Left hindlimb (tissue), 1 donor: ENCODE measurements at regions not wholly inside any gene's neighbourhood (a gene's known extent, or its start where the extent isn't known, plus 50 kb on each side); places are given as distances from the start of the nearest gene placed in this dataset.
"Not testable (repeated sequence)": the region's sequence is repeated elsewhere in the genome, so short reads cannot be mapped to it uniquely, and the experiment has no call there.

Experiments used
- DNase-seq: peaks from one replicate; pipeline ENCODE4 v3.0.0-alpha.2; 2018

DNA sequence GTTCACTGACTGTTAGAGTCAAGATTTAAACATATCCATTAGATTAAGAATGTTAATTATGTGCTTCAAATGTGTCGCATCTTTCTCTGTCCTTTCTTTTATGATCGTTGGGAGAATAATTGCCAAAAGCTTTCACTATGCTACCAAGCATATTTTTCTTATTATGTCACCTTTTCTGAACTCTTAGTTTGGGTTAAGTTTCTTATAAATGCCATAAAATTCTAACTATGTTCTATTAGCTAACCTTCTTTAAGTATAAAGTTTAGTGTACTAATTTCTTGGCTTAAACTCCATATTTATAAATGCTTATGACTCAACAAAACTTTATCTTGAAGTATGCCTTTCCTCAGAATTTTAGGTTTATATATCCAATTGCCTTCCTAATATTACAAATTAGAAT lies 1759.4 kb downstream of the PCDH9 start:
- no peak for DNase-seq

DNA sequence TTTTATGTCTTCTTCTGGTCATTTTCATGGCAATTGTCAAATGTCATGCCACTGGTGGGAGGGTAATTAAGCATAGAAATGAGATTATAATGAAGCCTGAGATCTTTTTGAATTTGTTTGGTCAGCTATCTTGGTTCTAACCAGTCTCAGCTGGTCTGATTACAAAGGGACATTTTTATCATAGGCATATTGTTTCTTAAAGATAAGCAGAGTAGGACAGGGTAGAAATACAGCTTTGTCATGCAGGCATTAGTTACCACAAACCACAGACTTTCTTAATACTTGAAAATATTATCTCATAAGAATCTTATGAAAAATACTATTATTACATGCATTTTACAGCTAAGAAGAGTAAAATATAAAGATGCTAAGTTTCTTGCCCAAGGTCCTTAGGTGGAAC lies 1761.5 kb downstream of the PCDH9 start:
- no peak for DNase-seq

DNA sequence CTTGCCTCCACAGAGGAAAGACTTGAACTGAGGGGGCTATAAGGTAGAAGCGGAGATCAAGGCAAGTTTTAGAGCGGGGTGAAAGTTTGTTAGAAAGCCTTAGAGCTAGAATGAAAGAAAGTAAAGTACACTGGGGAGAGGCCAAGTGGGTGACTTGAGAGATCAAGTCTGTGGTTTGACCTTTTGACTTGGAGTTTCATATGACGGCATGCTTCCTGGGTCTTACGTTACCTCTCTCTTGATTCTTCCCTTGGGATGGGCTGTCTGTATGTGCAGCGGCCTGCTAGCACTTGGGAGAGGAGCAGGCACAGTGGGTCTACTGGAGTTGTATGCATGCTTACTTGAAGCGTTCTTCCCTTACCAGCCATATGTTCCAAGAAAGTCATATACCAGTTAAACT lies 1768.5 kb downstream of the PCDH9 start:
- DNase-seq: no peak

DNA sequence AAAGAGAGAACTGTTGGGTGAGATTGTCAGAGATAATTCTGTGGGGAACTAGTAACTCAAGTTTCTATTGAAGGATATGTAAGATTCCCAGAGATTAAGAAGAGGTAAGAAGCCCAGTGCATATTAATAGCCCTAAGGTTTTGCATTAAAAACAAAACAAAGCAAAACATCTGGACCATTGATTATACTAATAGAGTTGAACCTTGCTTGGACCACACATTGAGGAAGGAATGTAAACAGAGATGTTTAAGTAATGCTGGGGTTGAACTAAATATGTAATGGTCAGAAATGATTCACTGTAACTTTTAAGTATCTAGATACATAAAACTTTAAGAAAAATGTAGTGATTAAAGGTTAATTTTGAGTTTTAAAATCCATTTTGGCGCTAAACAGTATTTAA lies 1770.0 kb downstream of the PCDH9 start:
- DNase-seq: no peak

DNA sequence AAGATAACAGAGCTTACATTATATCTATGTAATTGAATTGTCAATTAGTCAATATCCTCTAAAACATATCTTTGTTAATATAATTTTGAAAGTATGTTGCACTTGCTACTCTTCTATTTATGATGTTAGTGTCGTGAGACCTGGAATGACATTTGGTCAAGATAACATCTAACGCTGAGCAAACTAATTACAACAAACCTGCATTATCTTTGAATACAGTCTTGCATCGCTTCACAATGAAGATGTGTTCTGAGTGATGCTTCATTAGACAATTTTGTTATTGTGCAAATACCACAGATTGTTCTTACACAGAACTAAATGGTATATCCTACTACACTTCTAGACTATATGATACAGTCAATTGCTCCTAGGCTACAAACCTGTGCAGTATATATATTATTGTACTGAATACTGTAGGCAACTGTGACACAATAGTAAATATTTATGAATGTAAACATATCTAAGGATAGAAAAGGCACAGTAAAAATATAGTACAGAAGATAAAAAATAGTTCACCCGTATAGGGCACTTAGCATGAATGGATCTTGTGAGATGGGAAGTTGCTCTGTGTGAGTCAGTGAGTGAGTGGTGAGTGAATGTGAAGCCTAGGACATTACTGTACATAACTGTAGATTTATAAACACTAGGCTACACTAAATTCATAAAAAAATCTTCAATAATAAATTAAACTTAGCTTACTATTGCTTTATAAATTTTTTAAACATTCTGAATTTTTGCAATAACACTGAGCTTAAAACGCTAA lies 1773.8 kb downstream of the PCDH9 start:
- DNase-seq: no peak

DNA sequence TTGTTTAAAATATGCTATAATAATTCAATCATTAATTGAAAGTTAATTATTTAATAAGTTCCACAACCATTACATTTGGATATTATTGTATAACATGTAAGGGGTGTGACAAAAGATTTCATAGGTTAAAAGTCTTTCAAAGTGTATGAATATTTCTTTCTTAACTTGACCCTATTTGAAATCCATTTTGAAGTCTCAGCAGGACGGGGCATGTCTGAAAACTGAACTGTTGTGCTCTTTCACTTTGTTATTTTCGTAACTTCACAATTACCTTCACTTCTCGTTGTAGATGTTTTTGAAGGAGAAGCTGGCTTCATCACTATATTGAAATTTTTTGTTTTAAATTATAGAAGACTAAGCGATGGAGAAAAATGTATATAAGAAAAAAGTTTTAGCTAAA lies 1775.7 kb downstream of the PCDH9 start:
- no peak for DNase-seq

DNA sequence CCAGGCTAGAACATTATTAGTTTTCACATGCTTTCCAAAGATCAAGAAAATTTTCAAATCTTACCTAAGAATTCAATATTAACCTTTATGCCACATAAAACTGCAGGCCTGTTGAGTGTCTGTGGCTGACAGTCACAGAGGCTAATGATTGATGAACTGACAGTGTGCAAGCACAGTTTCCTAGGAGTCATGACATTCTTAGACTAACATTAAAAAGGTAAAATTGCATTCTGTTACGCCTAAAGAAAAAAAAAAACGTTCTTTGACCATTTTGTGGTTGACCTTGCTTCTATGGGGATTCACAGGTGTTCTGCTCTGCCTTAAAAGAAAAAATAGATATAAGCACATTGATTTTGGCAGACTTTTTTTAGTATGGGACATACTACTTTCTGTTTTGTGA lies 1776.2 kb downstream of the PCDH9 start:
- no peak for DNase-seq

DNA sequence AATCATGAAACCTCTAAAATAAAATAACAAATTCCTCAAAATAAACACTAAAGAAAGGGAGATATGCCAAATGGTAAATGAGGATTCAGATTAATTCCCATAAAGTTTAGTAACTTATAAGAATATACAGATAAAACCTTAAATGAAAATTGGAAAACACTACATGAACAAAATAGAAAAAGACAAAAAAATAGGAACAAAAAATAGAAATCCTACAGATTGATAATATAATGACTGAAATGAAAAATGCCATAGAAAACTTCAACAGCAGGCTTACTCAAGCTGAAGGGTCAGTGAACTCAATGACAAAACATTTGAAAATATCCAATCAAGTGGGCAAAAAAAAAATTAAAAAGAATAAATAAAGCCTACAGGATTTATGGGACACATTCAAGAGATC lies 1784.8 kb downstream of the PCDH9 start:
- DNase-seq: no peak

DNA sequence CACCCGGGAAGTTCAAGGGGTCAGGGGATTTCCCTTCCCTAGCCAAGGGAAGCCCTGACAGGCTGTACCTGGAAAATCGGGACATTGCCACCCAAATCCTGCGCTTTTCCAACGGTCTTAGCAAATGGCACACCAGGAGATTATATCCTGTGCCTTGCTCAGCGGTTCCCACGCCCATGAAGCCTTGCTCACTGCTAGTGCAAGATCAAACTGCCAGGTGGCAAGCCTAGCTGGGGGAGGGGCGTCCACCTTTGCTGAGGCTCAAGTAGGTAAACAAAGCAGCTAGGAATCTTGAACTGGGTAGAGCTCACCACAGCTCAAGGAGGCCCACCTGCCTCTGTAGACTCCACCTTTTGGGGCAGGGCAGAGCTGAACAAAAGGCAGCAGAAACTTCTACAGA lies 1794.5 kb downstream of the PCDH9 start:
- no peak for DNase-seq

DNA sequence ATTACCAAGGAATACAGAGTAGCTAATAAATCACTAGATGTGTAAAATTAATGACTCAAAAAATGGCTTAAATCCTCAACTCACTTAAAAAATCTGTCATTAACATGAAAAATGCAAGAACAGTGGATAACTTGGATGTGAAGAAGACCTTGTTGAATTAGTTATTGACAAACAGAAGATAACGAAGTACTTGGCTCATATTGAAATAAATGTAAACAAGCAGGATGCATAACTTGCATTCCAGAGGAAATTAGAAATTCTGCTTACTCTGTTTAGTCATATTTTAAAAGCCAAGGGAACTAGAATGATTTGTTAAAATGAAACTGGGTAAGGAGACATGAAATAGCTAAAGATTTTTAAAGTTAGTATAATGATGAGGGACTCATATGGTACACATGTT lies 1812.2 kb downstream of the PCDH9 start:
- DNase-seq: no peak

DNA sequence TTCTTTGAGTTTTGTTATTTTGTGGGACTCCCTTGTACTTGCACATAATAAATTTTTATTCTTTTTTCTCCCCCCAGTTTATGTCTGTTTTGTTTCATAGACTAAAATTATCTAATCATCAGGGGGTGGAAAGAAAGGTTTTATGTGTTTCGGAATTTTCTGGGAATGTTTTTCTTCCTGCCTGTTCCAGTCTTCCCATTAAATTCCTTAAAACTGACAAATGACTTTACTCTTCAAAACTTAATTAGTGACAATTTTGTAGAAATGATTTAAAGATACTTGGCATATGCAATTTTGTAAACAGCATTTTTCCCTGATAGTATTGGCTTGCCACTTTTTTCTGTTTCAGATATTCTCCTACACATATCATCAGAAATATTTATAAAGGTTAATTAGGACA lies 1813.4 kb downstream of the PCDH9 start:
- no peak for DNase-seq

DNA sequence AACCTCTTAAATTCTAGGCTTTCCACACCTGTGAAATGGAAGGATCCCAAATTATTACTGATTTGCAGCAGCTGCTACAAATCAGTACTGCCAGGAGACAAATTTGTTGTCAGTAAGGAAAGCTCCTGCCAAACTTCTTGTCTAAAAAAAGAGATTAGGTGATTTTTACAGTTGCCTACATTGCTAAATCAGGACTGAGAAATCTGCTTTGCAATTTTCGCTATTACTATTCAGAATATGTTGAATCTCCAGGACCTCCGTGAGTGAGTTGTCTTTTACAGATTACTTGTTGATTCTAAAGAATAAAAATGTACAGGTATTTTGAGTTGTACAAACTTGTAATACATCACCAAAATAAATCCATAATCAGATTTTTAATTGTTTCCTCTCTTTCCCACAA lies 1815.9 kb downstream of the PCDH9 start:
- DNase-seq: no peak

DNA sequence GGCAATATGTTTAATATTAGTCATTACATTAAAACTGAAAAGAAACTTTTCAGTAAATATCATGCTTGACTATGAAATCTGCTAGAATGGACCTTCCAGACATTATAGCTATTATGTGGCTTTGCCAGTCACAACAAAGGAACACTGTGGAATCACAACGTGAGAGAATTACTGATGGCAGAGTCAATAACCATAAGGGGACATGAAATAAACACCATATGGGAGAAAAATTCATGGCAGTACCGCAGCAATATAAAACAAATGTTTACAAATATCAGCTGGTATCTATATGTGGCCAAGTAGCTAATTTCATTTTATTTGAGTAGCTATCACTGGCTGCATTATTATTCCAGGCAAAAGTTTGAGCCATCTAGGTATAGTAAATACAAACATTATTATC lies 1818.6 kb downstream of the PCDH9 start:
- DNase-seq: no peak

DNA sequence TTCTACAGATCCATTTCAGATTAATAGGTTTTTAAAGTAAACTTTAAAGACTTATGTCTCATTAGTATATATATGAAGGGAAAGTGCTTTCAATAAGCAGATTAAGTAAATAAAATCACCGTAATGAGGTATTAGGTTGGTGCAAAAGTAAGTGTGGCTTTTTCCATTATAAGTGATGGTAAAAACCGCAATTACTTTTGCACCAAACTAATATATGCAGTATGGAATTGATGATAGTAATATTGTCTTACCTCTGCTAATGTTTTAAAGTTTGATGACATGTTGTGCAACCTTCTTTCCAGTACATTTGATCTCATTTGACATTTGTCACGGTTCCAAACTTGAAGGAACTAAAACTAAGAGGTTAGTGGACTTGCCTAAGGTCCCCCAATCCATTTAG lies 1819.3 kb downstream of the PCDH9 start:
- DNase-seq: no peak

DNA sequence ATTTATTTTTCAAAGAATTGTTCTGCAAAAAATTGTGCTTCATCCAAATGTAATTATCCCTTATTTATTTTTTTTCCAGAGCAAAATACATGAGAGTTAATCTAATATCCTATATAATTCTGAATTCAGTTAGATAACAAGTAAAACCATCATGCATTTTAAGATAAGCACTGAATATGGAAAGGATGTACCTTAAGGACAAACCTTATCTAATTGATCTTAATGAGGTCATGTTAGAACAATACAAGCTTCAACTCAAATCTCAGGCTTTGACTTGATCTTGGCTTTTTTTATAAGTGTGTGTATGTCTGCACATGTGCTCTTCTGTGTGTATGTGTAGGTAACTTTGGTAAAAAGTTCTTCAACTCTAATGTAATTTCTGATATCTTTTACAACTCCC lies 1828.8 kb downstream of the PCDH9 start:
- DNase-seq: no peak

DNA sequence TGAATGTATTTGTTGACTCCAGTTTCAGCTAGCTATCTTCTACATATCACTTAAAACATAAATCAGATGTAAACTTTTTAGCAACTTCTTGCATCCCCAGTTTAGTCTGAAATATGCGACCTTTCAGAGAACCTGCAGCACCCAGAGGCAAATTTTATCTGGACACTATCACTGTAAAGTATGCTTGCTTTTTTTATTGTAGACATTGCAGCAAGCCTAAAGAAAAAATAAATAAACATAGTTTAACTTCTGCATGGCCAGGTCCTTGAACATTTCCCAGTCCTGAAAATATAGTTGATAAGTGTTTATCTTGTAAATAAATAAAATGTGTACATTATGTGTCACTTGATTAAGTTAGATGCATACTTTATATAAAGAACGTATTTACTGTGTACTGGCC lies 1829.4 kb downstream of the PCDH9 start:
- DNase-seq: no peak

DNA sequence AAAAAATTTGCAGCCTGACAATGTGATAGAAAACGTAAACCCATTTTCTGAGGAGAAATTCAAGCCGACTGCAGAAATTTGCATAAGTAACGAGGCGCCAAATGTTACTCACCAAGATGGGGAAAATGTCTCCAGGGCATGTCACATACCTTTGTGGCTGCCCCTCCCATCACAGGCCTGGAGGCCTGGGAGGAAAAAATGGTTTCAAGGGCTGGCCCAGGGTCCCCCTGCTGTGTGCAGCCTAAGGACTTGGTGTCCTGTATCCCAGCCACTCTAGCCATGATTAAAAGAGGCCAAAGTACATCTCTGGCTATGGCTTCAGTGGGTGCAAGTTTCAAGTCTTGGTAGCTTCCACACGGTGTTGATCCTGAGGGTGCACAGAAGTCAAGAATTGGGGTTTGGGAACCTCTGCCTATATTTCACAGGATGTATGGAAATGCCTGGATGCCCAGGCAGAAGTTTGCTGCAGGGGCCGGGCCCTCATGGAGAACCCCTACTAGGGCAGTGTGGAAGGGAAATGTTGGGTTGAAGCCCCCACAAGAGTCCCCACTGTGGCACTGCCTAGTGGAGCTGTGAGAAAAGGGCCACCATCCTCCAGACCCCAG lies 1842.3 kb downstream of the PCDH9 start:
- no peak for DNase-seq

DNA sequence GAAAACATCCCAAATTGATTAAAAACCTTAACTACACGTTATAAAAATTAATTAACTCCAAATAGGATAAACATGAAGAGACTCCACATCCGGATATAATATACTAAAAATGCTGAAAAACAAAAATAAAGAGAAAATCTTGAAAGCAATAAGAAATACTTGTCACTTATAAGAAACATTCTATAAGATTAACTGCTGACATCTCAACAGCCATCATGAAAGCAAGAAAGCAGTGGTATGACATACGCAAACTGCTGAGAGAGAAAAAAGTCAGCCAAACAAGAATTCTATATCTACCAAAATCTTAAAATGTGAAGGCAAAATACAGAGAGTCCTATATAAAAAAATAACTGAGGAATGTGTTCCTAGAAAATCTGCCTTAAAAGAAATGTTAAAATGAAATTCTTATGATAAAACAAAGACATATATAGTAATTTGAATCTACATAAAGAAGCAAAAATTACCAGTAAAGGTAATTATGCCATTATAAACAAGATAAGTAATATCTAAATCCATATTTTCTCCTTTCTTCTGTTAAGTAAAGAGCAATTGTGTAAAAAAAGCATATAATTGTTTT lies 1851.1 kb downstream of the PCDH9 start:
- DNase-seq: no peak

DNA sequence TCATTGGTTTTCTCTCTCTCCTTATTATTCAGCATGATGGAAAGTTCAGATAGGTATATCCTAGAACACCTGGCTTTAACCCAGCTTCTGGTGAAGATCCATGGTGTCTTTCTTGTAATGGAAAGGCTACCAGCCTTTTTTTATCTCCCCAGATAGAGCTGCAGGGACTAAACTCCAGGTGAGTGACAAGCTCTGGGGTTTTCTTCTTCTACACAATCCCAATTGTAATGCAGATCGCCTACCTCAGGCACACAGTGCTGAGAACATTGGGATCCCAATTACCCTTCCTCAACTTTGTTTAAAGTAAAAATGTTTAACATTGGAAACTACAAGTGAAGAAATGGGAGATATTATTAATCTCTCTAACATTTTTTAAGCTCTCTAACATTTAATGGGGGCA lies 1851.7 kb downstream of the PCDH9 start:
- DNase-seq: no peak

DNA sequence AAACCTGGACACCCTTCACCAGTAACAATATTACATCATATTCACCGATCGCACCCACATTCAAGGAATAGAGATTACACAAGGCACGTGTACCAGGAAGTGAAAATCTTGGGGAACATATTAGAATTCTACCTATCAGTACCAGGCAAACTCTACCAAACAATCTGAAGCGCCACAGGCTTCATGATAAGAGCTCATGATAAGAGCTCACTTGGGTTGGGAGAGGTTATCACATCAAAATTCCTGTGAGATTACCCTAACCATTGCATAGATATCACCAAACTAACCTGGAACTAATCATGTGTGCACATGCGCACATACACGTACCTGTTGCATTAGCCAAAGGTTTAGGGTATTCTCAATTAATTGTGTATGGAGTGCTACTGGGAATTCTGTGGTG lies 1861.3 kb downstream of the PCDH9 start:
- no peak for DNase-seq

DNA sequence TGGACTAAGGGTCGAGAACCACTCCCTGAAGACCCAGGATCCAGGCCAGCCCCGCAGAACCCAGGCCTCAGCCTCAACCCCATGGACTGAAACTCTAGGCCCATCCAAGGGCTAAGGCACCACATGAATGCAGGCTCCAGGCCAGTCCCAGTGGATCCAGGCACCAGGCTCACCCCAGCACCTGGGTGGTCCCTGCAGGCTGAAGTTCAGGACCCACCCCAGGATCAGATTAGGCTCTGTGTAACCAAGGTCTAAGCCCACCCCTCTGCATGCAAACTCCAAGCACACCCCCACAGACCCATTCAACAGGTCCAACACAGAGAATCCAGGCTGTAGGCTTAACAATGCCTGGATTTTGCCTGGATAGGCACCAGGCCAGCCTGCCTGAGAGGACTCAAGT lies 1876.2 kb downstream of the PCDH9 start:
- DNase-seq: no peak

DNA sequence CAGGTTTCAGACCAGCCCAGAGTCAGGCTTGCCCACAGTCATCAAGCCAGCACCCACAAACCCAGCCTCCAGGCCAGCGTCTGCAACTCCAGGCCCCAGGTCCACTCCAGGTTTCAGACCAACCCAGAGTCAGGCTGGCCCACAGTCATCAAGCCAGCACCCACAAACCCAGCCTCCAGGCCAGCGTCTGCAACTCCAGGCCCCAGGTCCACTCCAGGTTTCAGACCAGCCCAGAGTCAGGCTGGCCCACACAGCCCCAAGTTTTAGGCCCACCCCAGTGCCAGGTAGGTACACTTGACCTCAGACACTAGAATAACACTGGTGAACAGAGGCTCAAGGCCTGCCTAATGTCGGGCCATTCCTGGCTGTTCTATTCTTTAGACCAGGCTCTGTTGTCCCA lies 1877.0 kb downstream of the PCDH9 start:
- DNase-seq: not testable (repeated sequence)

DNA sequence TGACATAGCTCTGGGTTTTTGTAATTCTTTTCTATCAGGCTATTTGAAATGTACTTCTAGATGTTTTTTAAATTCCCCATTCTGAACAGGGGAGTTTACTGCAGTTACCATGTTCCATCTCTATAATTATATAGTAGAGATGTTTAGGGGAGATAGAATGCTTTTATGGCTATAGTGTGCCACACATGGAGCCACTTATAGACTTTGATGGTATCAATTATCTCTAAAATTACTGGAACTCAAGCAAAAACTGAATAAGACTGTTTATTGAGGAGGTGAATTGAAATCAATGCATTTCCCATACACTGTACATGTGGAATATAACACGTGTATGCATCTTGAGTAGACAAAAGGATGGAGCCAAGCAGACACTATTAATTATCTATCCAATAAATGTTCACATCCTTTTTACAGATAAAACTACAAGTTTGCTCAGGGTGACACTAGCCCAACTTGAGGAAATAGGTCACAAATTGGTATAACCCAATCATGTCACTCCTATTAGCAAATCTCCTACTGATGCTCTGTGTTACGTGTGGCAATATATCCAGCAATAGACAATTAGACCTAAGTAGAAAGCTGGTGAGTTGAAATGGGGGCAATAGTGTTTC lies 1882.6 kb downstream of the PCDH9 start:
- DNase-seq: no peak
